ENCODE measurements at regions not wholly inside any gene's neighbourhood (a gene's known extent, or its start where the extent isn't known, plus 50 kb on each side); places are given as distances from the start of the nearest gene placed in this dataset.

DNA sequence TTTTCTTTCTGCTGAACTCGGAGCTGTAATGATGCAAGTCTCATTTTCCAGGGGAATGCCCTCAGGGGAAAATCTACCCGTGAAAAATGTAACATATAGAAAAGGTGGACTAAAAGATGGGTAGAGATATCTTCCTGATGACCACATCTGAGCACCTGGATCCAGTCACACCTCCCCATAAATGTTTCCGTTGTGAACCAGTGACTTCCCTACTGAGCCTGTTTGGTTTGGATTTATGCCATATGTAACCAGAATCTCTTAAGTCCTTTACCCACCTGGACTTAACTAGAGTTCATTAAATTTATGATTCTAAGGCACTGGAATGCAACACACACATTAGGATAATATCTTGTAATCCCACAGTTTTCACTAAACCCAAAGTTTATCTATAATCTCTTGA lies 171.1 kb downstream of the ZNF330 start:
- Histone ChIP-seq H3K36me3 (ENCODE audit: control insufficient read depth, insufficient read depth, low read length) (no peaks in the 10 kb centered on the region), H3K27me3 (ENCODE audit: control insufficient read depth, insufficient read depth, low read length) (no peaks in the 10 kb centered on the region), H3K4me3 (ENCODE audit: low read depth, low read length) (no peak overlapping the region)
- no peak for FAIRE-seq
- no peak for TF ChIP-seq CTCF (IDR thresholded peaks at IDR 0.05; ENCODE audit: insufficient read depth, low read length, severe bottlenecking)
- DNase-seq (ENCODE audit: low read depth) = peak; percentile 33

DNA sequence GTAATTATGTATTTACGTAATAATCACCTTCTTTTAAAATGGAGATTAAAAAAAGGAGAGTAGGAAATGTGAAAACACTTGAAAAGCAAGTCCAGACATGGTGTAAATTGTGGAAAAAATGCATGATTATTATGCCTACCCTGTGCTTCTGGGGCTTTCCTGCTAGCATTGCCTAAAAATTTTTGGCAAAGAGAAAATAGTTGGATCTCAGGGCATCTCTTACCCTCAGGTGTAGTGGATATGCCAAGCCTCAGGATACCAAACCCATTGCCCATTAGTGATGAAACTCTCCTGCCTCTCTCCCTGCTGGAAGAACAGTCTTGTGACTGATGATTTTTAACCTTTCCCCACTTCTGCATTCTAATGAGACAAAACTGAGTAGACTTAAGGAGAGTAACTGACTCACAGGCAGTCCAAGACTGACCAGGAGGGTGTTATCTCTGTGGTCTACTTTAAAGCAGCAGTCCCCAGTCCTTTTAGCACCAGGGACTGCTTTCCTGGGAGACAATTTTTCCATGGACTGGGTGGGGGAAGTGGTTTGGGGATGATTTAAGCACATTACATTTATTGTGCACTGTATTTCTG lies 174.6 kb downstream of the ZNF330 start:
- TF ChIP-seq CTCF (IDR thresholded peaks at IDR 0.05; ENCODE audit: insufficient read depth, low read length, severe bottlenecking) = no peak
- no peaks in the 10 kb centered on the region for H3K36me3 ChIP-seq (ENCODE audit: control insufficient read depth, insufficient read depth, low read length)
- FAIRE-seq (no peak), DNase-seq (ENCODE audit: low read depth) (peak; percentile 67)
- no peaks in the 10 kb centered on the region for H3K27me3 ChIP-seq (ENCODE audit: control insufficient read depth, insufficient read depth, low read length)
- no peak overlapping the region for H3K4me3 ChIP-seq (ENCODE audit: low read depth, low read length)

DNA sequence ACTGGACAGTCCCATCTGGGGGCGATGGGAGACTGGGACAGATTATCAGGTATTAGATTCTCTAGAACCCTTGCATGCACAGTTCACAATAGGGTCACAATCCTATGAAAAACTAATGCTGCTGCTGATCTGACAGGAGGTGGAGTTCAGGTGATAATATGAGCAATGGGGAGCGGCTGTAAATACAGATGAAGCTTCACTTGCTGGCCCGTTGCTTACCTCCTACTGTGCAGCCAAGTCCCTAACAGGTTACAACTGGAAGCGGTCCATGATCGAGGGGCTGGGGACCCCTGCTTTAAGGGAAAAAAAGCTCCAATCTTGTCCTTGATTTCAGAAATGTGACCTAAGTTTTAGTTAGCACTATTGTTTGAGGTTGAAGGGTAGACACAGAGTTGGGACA lies 175.2 kb downstream of the ZNF330 start:
- Histone ChIP-seq H3K36me3 (ENCODE audit: control insufficient read depth, insufficient read depth, low read length) (no peaks in the 10 kb centered on the region), H3K4me3 (ENCODE audit: low read depth, low read length) (no peak overlapping the region), H3K27me3 (ENCODE audit: control insufficient read depth, insufficient read depth, low read length) (no peaks in the 10 kb centered on the region)
- FAIRE-seq (no peak), DNase-seq (ENCODE audit: low read depth) (no peak)
- TF ChIP-seq CTCF (IDR thresholded peaks at IDR 0.05; ENCODE audit: insufficient read depth, low read length, severe bottlenecking) = no peak

DNA sequence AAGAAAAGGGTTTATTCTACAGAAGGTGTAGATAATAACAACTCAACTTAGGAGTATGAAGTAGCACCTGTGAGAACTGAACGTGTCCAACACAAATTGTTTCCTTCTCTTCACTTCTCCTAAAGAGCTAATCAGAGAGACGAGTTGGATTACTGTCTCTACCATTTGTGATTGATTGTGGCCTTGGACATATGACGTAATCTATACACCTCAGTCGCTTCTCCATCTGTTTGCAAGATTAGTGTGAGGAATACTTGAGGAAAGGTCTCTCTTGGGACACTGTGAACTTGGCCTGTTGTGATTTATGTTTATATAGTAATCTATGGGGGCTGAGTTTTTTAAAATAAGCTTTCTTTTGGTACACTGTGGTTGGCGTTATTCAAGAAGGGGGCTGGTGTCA lies 182.0 kb downstream of the ZNF330 start:
- DNase-seq (ENCODE audit: low read depth) = no peak
- Histone ChIP-seq H3K27me3 (ENCODE audit: control insufficient read depth, insufficient read depth, low read length) (no peaks in the 10 kb centered on the region), H3K36me3 (ENCODE audit: control insufficient read depth, insufficient read depth, low read length) (no peaks in the 10 kb centered on the region), H3K4me3 (ENCODE audit: low read depth, low read length) (no peak overlapping the region)
- no peak for TF ChIP-seq CTCF (IDR thresholded peaks at IDR 0.05; ENCODE audit: insufficient read depth, low read length, severe bottlenecking)
- no peak for FAIRE-seq

- H3K4me3 ChIP-seq (ENCODE audit: low read depth, low read length) = no peak overlapping the region
- no peaks in the 10 kb centered on the region for H3K27me3 ChIP-seq (ENCODE audit: control insufficient read depth, insufficient read depth, low read length)
- H3K36me3 ChIP-seq (ENCODE audit: control insufficient read depth, insufficient read depth, low read length) = no peaks in the 10 kb centered on the region
- TF ChIP-seq CTCF (IDR thresholded peaks at IDR 0.05; ENCODE audit: insufficient read depth, low read length, severe bottlenecking) = no peak
- DNase-seq (ENCODE audit: low read depth) (no peak), FAIRE-seq (no peak)
Observed at GRCh38 chr4:141403782-141404181, 183.1 kb downstream of the ZNF330 start.

DNA sequence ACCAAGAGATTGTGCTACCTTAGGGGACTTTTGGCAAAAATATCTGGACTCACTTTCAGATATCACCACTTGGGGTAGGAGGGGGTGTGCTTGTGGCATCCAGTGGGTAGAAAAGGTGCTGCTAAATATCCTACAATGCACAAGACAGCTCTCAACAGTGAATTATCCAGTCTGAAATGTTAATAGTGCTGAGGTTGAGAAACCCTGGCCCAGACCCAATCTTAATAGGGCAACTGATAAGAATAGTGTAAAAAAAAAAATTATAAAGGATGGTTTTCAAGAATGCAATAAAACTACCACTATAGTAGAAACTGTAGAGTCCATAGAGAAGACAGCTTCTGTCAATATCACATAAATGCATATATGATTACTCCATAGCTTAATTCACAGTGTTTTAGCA lies 185.5 kb downstream of the ZNF330 start:
- H3K36me3 ChIP-seq (ENCODE audit: control insufficient read depth, insufficient read depth, low read length) = no peaks in the 10 kb centered on the region
- no peak for FAIRE-seq
- no peaks in the 10 kb centered on the region for H3K27me3 ChIP-seq (ENCODE audit: control insufficient read depth, insufficient read depth, low read length)
- no peak for DNase-seq (ENCODE audit: low read depth)
- H3K4me3 ChIP-seq (ENCODE audit: low read depth, low read length) = no peak overlapping the region
- TF ChIP-seq CTCF (IDR thresholded peaks at IDR 0.05; ENCODE audit: insufficient read depth, low read length, severe bottlenecking) = no peak
